H9 (cell line): ENCODE measurements at regions not wholly inside any gene's neighbourhood (a gene's known extent, or its start where the extent isn't known, plus 50 kb on each side); places are given as distances from the start of the nearest gene placed in this dataset.

Experiments
- DNase-seq: peaks from one replicate; pipeline ENCODE4 v3.0.0-alpha.2; 2017
- H2AFZ ChIP-seq: one replicate; pipeline ENCODE4 v1.6.1; 2013; ENCODE audit warnings: mild to moderate bottlenecking, low read length, control low read depth, moderate library complexity
- H2AK5ac ChIP-seq: 2 replicates; pipeline ENCODE4 v1.6.1; 2013; ENCODE audit warnings: low read length, control low read depth, mixed read lengths; ENCODE audit not compliant: insufficient read length
- H2BK120ac ChIP-seq: one replicate; pipeline ENCODE4 v1.6.1; 2013; ENCODE audit warnings: low read depth, mild to moderate bottlenecking, low read length, control low read depth, inconsistent platforms; ENCODE audit not compliant: poor library complexity, severe bottlenecking
- H2BK12ac ChIP-seq: 2 replicates; pipeline ENCODE4 v1.6.1; 2013; ENCODE audit warnings: low read length, control low read depth, mixed read lengths, low read depth; ENCODE audit not compliant: insufficient read length
- H2BK15ac ChIP-seq: 2 replicates; pipeline ENCODE4 v1.6.1; 2013; ENCODE audit warnings: low read depth, low read length, control low read depth
- H2BK20ac ChIP-seq: one replicate; pipeline ENCODE4 v1.6.1; 2013; ENCODE audit warnings: low read depth, mild to moderate bottlenecking, low read length, control low read depth, inconsistent platforms; ENCODE audit not compliant: poor library complexity, severe bottlenecking
- H2BK5ac ChIP-seq: 2 replicates; pipeline ENCODE4 v1.6.1; 2013; ENCODE audit warnings: low read length, control low read depth, mixed read lengths; ENCODE audit not compliant: insufficient read length
- H3K14ac ChIP-seq: 2 replicates; pipeline ENCODE4 v1.6.1; 2013; ENCODE audit warnings: low read length, control low read depth; ENCODE audit not compliant: insufficient read depth
- H3K18ac ChIP-seq: 2 replicates; pipeline ENCODE4 v1.6.1; 2013; ENCODE audit warnings: low read depth, mild to moderate bottlenecking, mixed read lengths, low read length, control low read depth; ENCODE audit not compliant: insufficient read length
- H3K23ac ChIP-seq: 2 replicates; pipeline ENCODE4 v1.6.1; 2013; ENCODE audit warnings: low read length, control low read depth, mixed read lengths, low read depth; ENCODE audit not compliant: insufficient read length
- H3K23me2 ChIP-seq: 2 replicates; pipeline ENCODE4 v1.6.1; 2013; ENCODE audit warnings: low read depth, mild to moderate bottlenecking, mixed read lengths, low read length, control low read depth; ENCODE audit not compliant: insufficient read length, poor library complexity, severe bottlenecking
- H3K27ac ChIP-seq: 2 replicates; pipeline ENCODE4 v1.5.1; 2013; ENCODE audit warnings: low read length, control low read depth, mixed read lengths, low read depth; ENCODE audit not compliant: insufficient read length
- H3K27me3 ChIP-seq: 2 replicates; pipeline ENCODE4 v1.6.1; 2013; ENCODE audit warnings: low read length, control low read depth, inconsistent platforms; ENCODE audit not compliant: insufficient read depth
- H3K4ac ChIP-seq: 2 replicates; pipeline ENCODE4 v1.6.1; 2013; ENCODE audit warnings: low read depth, mild to moderate bottlenecking, control low read depth, inconsistent platforms, low read length, moderate library complexity
- H3K4me1 ChIP-seq: 2 replicates; pipeline ENCODE4 v1.6.1; 2013; ENCODE audit warnings: low read length, control low read depth, inconsistent platforms; ENCODE audit not compliant: insufficient read depth
- H3K4me2 ChIP-seq: 2 replicates; pipeline ENCODE4 v1.6.1; 2013; ENCODE audit warnings: low read length, control low read depth, mixed read lengths; ENCODE audit not compliant: insufficient read length, insufficient read depth
- H3K56ac ChIP-seq: 2 replicates; pipeline ENCODE4 v1.6.1; 2013; ENCODE audit warnings: low read depth, mild to moderate bottlenecking, mixed read lengths, low read length, control low read depth; ENCODE audit not compliant: insufficient read length
- H3K79me1 ChIP-seq: 2 replicates; pipeline ENCODE4 v1.6.1; 2013; ENCODE audit warnings: low read depth, mild to moderate bottlenecking, moderate library complexity, low read length, control low read depth, inconsistent platforms; ENCODE audit not compliant: insufficient read depth, poor library complexity, severe bottlenecking
- H3K79me2 ChIP-seq: 2 replicates; pipeline ENCODE4 v1.6.1; 2013; ENCODE audit warnings: low read length, control low read depth, inconsistent platforms; ENCODE audit not compliant: insufficient read depth
- H3K9ac ChIP-seq: 2 replicates; pipeline ENCODE4 v1.6.1; 2013; ENCODE audit warnings: low read length, control low read depth, mixed read lengths; ENCODE audit not compliant: insufficient read length; ENCODE audit errors: extremely low read depth
- H3K9me3 ChIP-seq: one replicate; pipeline ENCODE4 v1.6.1; 2013; ENCODE audit warnings: low read depth, low read length, inconsistent platforms; ENCODE audit not compliant: control insufficient read depth
- H3T11ph ChIP-seq: one replicate; pipeline ENCODE4 v1.6.1; 2013; ENCODE audit warnings: mild to moderate bottlenecking, low read length, control low read depth, inconsistent platforms
- H4K20me1 ChIP-seq: one replicate; pipeline ENCODE4 v1.6.1; 2013; ENCODE audit not compliant: control insufficient read depth, insufficient read length, insufficient read depth
- H4K5ac ChIP-seq: 2 replicates; pipeline ENCODE4 v1.6.1; 2013; ENCODE audit warnings: low read depth, mild to moderate bottlenecking, mixed read lengths, low read length, control low read depth; ENCODE audit not compliant: insufficient read length
- H4K8ac ChIP-seq: replicated peaks from 2 replicates; pipeline ENCODE4 v1.6.1; 2013; ENCODE audit warnings: low read length, control low read depth, mixed read lengths, low read depth; ENCODE audit not compliant: insufficient read length
- H4K91ac ChIP-seq: 2 replicates; pipeline ENCODE4 v1.6.1; 2013; ENCODE audit warnings: low read depth, mild to moderate bottlenecking, moderate library complexity, mixed read lengths, low read length, control low read depth; ENCODE audit not compliant: insufficient read length
- H3K27ac Mint-ChIP-seq, 3 experiments: 2 replicates in 2 of 3; 3 replicates in 1 of 3; pipeline ENCODE4 v1.8.0; 2020 to 2021; ENCODE audit warnings: mixed read lengths in 3 of 3, mild to moderate bottlenecking in 1 of 3, moderate library complexity in 1 of 3
- H3K27me3 Mint-ChIP-seq: 2 replicates; pipeline ENCODE4 v1.8.0; 2021; ENCODE audit warnings: low read depth, mild to moderate bottlenecking, moderate library complexity, mixed read lengths
- H3K36me3 Mint-ChIP-seq, 3 experiments: 2 replicates in 2 of 3; 3 replicates in 1 of 3; pipeline ENCODE4 v1.8.0; 2020 to 2021; ENCODE audit warnings: low read depth in 3 of 3, mixed read lengths in 3 of 3; ENCODE audit not compliant: insufficient read depth in 1 of 3
- H3K4me1 Mint-ChIP-seq, 2 experiments: 2 replicates each; pipeline ENCODE4 v1.8.0; 2020; ENCODE audit warnings: mixed read lengths in 2 of 2
- H3K4me3 Mint-ChIP-seq, 2 experiments: 2 replicates in 1 of 2; 3 replicates in 1 of 2; pipeline ENCODE4 v1.8.0; 2020 to 2021; ENCODE audit warnings: mild to moderate bottlenecking in 2 of 2, mixed read lengths in 2 of 2, moderate library complexity in 1 of 2
- H3K9me3 Mint-ChIP-seq, 2 experiments: 2 replicates in 1 of 2; 3 replicates in 1 of 2; pipeline ENCODE4 v1.8.0; 2020; ENCODE audit warnings: mild to moderate bottlenecking in 2 of 2, mixed read lengths in 2 of 2, moderate library complexity in 1 of 2
- WGBS: extraction: QIAGEN DNeasy Blood & Tissue Kit; methylation state at CpG from one replicate; pipeline ENCODE4 v1.1.7; 2013; ENCODE audit warnings: missing lambda C conversion rate, low lambda C conversion rate, mixed read lengths; ENCODE audit not compliant: insufficient read length; ENCODE audit errors: extremely low coverage; 5-methylcytosine and 5-hydroxymethylcytosine counted together
- TF ChIP-seq, protein P1 (sequence below): fragments of 200-600 bp; sonication (generic); conservative IDR thresholded peaks from 3 replicates; pipeline ENCODE4 v1.8.0; 2021; ENCODE audit warnings: antibody characterized with exemption, mild to moderate bottlenecking

DNA sequence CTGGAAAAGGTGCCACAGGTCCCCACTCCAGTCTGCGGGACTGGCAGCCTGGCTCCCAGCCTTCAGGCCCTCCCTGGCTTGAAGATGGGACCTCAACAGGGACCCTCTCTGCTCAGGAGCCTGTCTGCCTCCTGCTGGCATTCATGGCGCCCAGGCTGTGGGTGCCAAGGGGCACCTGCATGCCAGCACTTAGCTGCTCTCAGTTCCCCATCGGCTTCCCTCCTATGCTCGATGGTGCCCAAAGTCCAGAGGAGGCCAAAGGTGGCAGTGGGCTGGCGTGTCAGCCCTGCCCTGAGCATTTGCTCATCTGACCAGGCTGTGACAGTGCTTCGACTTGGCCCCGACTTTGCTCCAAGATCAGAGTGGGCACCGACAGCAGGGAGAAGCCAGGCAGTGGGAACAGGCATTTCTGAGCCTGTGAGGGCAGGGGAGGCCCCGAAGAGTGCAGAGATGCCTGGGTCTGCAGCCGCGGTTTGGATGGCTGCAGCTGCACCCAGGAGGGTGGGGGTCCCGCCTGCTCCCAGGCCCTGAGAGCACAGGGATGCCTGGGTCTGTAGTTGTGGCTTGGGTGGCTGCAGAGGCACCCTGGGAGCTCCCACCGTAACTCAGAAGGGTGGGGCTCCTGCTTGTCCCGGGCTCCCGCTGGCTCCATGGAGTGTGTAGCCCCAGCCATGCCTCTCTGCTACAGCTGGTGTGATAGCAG, 463.6 kb downstream of the TBC1D22A start:
- no peak overlapping the region for H4K8ac ChIP-seq
- H3K27me3 ChIP-seq = no peaks in the 10 kb centered on the region
- no peaks in the 10 kb centered on the region for H3K4me1 Mint-ChIP-seq
- H2BK15ac ChIP-seq = no peak overlapping the region
- H3K27ac ChIP-seq = no peak overlapping the region
- H3K23me2 ChIP-seq = no peaks in the 10 kb centered on the region
- DNase-seq = peak; percentile 8
- TF ChIP-seq, protein P1, sequence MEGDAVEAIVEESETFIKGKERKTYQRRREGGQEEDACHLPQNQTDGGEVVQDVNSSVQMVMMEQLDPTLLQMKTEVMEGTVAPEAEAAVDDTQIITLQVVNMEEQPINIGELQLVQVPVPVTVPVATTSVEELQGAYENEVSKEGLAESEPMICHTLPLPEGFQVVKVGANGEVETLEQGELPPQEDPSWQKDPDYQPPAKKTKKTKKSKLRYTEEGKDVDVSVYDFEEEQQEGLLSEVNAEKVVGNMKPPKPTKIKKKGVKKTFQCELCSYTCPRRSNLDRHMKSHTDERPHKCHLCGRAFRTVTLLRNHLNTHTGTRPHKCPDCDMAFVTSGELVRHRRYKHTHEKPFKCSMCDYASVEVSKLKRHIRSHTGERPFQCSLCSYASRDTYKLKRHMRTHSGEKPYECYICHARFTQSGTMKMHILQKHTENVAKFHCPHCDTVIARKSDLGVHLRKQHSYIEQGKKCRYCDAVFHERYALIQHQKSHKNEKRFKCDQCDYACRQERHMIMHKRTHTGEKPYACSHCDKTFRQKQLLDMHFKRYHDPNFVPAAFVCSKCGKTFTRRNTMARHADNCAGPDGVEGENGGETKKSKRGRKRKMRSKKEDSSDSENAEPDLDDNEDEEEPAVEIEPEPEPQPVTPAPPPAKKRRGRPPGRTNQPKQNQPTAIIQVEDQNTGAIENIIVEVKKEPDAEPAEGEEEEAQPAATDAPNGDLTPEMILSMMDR = no peak
- H3K23ac ChIP-seq = no peak overlapping the region
- no peaks in the 10 kb centered on the region for H4K20me1 ChIP-seq
- no peak overlapping the region for H4K91ac ChIP-seq
- H2AFZ ChIP-seq = no peak overlapping the region
- H3K9me3 ChIP-seq = peaks cover 43% of the 10 kb centered on the region
- H3K27ac Mint-ChIP-seq = no peak overlapping the region
- H3K9ac ChIP-seq = no peak overlapping the region
- no peak overlapping the region for H3K4me2 ChIP-seq
- H3T11ph ChIP-seq = no peak overlapping the region
- H4K5ac ChIP-seq = no peak overlapping the region
- no peaks in the 10 kb centered on the region for H3K4me1 ChIP-seq
- no peak overlapping the region for H2BK20ac ChIP-seq
- no peak overlapping the region for H2BK120ac ChIP-seq
- H3K4ac ChIP-seq = no peak overlapping the region
- H2AK5ac ChIP-seq = no peak overlapping the region
- peaks cover 0 to 20% (median 12%) of the 10 kb centered on the region in 3 experiments; a peak in 5 of 7 replicates for H3K36me3 Mint-ChIP-seq
- H2BK5ac ChIP-seq = no peak overlapping the region
- H3K4me3 Mint-ChIP-seq = no peak overlapping the region
- H3K79me2 ChIP-seq = no peaks in the 10 kb centered on the region
- H3K9me3 Mint-ChIP-seq = peaks cover 67 to 95% of the 10 kb centered on the region in 2 experiments
- H3K14ac ChIP-seq = no peak overlapping the region
- no peak overlapping the region for H3K56ac ChIP-seq
- H3K18ac ChIP-seq = no peak overlapping the region
- WGBS = no CpG with 5 or more reads among the region's 15 CpGs
- peaks cover 3% of the 10 kb centered on the region for H3K27me3 Mint-ChIP-seq
- no peak overlapping the region for H2BK12ac ChIP-seq
- H3K79me1 ChIP-seq = no peaks in the 10 kb centered on the region
